ENCODE measurements at regions not wholly inside any gene's neighbourhood (a gene's known extent, or its start where the extent isn't known, plus 50 kb on each side); places are given as distances from the start of the nearest gene placed in this dataset.

DNA sequence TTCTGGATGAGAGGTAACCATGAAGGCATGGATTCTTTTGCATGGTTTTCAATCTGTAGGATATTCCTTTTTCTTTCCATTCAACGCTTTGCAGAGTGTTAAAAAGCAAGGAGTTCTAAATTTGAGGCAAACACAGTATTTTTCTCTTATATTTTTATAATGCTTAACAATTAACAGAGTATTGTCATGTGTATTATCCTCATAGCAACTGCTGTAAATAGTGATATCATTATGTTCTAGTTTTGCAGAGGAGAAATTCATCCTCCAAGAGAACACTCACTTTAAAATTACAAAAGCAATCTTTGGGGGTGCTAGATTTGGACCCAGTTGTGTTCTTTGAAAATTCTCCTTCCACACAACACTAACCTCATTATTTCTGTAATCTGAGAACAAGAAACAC is 58.7 kb downstream of the RDH14 start:
- TF ChIP-seq POLR2AphosphoS5 (IDR thresholded peaks at IDR 0.05; ENCODE audit: low read depth), result no peak
- TF ChIP-seq, protein P1, sequence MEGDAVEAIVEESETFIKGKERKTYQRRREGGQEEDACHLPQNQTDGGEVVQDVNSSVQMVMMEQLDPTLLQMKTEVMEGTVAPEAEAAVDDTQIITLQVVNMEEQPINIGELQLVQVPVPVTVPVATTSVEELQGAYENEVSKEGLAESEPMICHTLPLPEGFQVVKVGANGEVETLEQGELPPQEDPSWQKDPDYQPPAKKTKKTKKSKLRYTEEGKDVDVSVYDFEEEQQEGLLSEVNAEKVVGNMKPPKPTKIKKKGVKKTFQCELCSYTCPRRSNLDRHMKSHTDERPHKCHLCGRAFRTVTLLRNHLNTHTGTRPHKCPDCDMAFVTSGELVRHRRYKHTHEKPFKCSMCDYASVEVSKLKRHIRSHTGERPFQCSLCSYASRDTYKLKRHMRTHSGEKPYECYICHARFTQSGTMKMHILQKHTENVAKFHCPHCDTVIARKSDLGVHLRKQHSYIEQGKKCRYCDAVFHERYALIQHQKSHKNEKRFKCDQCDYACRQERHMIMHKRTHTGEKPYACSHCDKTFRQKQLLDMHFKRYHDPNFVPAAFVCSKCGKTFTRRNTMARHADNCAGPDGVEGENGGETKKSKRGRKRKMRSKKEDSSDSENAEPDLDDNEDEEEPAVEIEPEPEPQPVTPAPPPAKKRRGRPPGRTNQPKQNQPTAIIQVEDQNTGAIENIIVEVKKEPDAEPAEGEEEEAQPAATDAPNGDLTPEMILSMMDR (conservative IDR thresholded peaks at IDR 0.05; ENCODE audit: low read depth in 2 of 2), result no peak
- no peak for TF ChIP-seq EZH2 (IDR thresholded peaks at IDR 0.05; ENCODE audit: low read depth, unreplicated experiment)
- no peak for TF ChIP-seq ETS1 (IDR thresholded peaks at IDR 0.05)
- TF ChIP-seq, protein P2, sequence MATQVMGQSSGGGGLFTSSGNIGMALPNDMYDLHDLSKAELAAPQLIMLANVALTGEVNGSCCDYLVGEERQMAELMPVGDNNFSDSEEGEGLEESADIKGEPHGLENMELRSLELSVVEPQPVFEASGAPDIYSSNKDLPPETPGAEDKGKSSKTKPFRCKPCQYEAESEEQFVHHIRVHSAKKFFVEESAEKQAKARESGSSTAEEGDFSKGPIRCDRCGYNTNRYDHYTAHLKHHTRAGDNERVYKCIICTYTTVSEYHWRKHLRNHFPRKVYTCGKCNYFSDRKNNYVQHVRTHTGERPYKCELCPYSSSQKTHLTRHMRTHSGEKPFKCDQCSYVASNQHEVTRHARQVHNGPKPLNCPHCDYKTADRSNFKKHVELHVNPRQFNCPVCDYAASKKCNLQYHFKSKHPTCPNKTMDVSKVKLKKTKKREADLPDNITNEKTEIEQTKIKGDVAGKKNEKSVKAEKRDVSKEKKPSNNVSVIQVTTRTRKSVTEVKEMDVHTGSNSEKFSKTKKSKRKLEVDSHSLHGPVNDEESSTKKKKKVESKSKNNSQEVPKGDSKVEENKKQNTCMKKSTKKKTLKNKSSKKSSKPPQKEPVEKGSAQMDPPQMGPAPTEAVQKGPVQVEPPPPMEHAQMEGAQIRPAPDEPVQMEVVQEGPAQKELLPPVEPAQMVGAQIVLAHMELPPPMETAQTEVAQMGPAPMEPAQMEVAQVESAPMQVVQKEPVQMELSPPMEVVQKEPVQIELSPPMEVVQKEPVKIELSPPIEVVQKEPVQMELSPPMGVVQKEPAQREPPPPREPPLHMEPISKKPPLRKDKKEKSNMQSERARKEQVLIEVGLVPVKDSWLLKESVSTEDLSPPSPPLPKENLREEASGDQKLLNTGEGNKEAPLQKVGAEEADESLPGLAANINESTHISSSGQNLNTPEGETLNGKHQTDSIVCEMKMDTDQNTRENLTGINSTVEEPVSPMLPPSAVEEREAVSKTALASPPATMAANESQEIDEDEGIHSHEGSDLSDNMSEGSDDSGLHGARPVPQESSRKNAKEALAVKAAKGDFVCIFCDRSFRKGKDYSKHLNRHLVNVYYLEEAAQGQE (IDR thresholded peaks at IDR 0.05; ENCODE audit: unreplicated experiment), result no peak
- TF ChIP-seq JUNB (IDR thresholded peaks at IDR 0.05; ENCODE audit: unreplicated experiment), result no peak
- no peak for TF ChIP-seq EZH2phosphoT487 (IDR thresholded peaks at IDR 0.05; ENCODE audit: unreplicated experiment)
